Middle frontal gyrus (tissue), 1 donor: ENCODE measurements at regions not wholly inside any gene's neighbourhood (a gene's known extent, or its start where the extent isn't known, plus 50 kb on each side); places are given as distances from the start of the nearest gene placed in this dataset.

Source experiments
- DNase-seq: peaks from one replicate; pipeline ENCODE4 v3.0.0-alpha.2; 2015; ENCODE audit warnings: low spot score; ENCODE audit errors: extremely low spot score

DNA sequence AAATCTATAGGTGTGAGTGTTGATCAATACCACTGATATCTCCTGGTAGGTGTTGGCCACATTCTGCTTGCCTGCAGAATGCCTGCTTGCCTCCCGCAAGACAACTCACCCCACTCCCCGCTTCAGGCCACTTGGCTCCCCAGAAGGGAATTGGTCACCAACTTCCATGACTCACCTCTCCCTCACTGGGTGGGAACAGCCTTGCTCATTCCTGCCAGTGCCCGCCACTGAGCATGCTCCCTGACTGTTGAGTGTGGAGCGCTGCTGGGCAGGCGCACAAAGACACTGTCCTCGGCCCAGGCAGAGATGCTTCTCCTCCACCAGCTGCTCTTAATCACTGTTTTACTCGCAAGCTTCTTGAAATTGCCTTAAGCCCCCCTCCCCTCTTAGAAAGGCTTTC lies 57.3 kb upstream of the PPP2R3A start:
- no peak for DNase-seq

DNA sequence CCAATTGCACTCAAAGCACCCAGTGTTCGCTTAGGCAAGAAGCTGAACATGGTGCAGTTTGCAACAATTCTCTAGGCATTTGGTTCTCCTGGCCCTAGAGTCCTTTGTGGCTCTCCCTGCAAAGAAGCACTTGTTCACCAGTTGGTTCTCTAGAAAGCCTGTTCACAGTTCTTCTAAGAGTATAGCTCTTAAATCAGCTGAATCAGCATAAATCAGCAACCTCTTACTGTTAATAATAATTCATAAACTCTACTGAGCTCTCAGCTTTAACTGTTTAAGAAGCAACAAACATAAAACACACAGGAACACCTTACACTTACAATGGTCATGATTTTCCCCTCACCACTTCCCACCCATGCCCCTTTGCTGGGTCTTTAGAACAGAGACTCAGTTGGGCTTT lies 56.8 kb upstream of the PPP2R3A start:
- no peak for DNase-seq

DNA sequence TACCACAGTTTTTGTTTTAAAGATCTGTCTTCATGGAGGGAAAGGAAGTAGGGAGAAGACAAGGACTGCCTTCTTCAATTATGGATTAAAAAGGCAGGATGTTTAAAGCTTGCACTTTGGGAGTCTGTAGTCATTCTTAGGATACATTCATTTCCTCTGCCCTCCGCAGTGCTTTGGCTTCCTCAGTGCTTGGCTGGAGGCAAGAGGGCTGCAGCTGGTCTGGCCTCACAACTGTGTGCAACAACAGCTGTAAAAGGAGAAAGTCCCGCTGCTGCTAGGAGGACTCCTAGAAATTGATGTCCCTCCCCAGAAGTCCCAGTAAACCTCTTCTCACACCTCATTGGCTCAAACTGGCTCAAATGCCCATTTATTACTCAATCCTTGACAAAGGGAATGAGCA lies 54.4 kb upstream of the PPP2R3A start:
- DNase-seq, result no peak

DNA sequence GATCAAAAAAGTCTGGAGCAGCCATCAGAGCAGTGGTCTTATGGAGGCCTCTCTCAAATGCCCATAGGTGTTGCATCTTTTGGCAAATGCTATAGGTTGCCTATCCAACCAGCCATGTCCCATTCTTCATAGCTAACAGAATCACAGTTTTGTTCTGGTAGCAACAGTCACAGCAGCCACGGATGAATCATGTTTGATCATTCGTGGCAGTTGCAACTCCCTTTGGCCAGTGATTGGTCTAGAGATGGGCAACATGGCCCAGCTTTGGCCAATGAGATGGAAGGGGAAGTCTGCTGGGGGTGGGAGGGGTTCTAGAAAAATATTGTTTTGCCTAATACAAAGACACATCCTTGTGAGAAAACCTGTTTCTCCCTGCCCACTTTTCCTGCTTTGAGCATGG lies 50.3 kb upstream of the PPP2R3A start:
- DNase-seq, result no peak
